Kidney glomerular epithelial cell (primary cell): ENCODE measurements at regions not wholly inside any gene's neighbourhood (a gene's known extent, or its start where the extent isn't known, plus 50 kb on each side); places are given as distances from the start of the nearest gene placed in this dataset.

ENCODE experiments used
- DNase-seq: peaks from one replicate; lab custom pipeline; 2025; lab: John Stamatoyannopoulos, UW

DNA sequence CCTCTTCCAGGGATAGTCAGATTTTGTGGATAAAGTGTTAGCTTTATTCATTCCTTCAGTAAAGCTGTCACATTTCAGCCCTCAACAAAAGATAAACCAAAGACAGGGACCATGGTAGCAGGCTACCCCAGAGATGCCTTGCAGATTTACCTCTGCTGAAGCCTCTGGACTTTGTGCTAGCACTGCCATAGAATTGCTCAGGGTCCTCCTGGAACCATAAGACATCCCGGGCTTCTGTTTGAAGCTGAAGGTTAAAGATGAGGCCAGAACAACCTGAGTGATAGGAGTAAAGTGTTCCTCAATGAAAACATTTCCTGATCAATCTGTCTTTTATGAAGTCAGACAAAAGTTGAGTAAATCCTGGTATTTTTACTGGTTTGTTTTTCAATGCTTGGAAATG, 57.5 kb upstream of the ARL15 start:
- no peak for DNase-seq

DNA sequence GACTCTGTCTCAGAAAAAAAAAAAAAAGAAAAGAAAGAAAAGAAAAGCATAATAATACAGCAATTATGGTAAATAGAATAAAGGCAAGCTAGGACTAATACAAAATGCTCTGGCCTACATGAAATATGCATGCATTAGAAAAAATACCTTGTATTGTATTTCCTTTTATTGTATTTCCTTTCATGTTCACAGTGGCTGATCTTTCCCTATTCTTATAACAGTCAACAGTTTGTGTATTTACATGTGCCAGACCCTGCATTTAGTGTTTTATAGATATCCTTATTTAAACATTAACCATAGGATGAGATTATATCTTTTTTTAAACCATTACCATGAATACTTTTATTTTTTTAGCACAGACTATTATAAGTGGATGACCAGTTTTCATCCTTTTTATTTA, 56.3 kb upstream of the ARL15 start:
- DNase-seq, result no peak

DNA sequence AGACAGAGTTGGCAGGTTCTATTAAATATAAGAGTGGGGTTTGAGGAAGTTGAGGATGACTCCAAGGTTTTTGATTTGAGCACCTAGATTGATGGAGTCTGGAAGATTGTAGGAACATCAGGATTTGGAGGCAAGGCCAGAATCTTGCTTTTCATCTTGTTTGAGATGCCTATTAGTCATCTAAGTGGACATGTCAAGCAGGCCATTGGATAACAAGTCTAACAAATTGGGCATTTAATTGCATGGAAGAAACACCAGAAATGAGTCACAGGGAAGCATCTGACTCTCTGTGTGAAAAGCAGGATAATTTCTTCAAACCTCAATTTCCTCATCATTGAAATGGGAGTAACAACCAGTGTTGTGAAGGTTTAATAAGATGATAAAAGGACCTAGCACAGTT, 53.3 kb upstream of the ARL15 start:
- DNase-seq, result no peak

DNA sequence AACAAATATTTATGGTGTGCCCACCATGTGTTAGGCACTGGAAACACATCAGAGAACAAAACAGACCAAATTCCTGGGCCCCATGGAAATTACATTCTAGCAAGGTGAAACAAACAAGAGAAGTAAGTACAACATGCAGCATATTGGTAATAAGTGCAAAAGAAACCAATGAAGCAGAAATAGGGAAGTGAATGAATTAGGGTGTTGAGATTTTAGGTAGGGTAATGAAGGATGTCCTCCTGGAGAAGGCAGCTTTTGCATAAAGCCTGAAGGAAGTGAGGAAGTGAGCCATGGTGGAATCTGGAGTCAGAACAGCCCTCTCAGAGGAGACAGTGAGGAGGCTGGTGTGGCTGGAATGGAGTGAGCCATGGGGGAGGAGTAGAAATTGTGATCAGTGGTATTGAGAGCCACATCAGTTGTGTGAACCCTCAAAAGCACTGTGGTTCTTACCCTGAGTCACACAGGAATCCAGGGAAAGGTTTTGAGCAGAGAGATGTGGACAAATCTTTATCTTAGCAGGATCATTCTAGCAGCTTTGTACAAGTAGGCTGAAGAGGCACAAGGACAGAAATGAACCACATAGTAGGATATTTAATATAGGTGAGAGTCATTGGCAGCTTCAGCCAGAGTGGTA, 52.7 kb upstream of the ARL15 start:
- DNase-seq, result no peak

DNA sequence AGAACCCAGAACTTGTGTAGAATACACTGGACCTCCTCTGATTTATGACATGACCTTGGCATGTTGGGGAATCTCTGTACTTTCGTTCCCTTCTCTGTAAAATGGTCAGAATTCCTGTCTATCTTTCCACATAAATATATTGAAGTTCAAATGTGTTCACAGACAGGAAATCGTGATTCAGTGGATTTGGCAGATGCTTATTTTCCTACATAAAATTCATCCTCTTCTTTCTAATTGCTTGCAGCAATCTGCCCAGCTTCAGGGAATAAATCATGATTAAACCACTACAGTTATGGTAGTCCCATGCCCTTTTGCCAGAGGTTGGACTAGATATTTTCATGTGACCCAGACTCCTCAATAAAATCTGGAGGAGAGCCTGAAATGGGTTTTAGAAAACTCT, 52.1 kb upstream of the ARL15 start:
- DNase-seq, result no peak

DNA sequence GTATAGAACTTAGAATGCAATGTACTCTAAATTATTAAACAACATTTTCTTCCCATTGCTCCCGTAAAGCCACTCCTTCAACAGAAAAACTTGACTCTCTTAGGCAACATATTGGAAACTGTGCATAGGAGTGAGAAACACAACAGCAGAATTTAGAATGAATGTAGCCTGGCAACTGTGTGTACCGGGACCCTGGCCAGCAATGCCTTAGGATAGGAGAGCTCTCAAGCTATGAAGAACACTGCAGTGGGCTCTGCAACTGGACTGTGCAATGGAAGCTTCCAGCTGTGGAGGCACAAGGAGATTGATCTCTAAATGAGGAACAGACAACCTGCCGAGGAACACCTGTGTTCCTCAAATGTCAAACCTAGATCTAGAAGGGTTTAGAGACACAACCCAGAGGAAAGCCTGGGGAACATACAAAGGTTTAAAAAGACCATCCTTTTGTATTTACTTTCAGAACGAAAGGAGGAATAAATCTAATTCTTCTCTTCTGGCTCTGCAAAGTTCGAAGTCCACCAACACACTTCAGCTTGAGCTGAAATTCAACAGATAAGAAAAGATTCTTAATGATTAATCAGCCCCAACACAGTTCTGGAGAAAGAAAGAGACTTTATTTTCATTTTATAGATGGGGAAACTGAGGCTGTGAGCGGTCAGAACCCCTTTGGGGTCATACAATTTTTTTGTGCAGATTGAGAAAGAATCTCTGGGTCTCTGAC, 51.5 kb upstream of the ARL15 start:
- no peak for DNase-seq

DNA sequence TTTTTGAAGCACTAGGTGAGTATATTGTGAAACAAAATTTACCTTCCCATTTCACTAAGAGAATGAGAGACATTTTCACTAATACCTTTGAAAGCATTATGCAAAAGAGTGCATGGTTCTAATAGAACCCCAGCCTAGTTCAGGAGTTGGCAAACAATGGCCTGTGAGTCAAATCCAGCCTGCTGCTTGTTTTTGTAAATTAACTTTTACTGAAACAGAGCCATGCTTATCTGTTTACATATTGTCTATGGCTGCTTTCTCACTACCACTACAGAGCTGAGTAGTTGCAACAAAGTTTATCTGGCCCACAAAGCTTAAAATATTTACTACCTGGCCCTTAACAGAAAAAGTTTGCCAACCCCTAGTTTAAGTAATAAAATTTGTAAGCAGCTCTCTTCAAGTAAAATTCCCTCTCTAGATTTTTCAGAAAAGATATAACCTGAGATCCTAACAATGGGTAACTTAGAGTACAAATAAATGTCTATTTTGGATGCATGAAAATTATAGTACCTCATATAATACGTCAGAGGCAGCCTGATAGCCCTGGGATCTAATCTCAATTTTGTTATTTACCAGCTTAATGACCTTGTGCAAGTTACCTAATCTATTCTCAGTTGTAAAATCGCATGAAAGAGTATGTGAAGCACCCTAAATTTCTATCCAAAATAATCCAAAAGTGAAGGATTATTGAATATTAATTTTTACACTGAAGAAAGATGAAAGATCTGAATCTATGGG, 50.7 kb upstream of the ARL15 start:
- DNase-seq, result no peak
